GM18499 (cell line): ENCODE measurements at regions not wholly inside any gene's neighbourhood (a gene's known extent, or its start where the extent isn't known, plus 50 kb on each side); places are given as distances from the start of the nearest gene placed in this dataset.

Experiments used
- ATAC-seq: cut with Tn5 transposase; IDR thresholded peaks from one replicate; pipeline ENCODE4 v1.9.1; 2021; ENCODE audit warnings: moderate number of reproducible peaks; ENCODE audit not compliant: insufficient read depth, unreplicated experiment

- ATAC-seq: no peak
Observed at GRCh38 chr18:39959839-39960238, 1995.2 kb upstream of the PIK3C3 start.

DNA sequence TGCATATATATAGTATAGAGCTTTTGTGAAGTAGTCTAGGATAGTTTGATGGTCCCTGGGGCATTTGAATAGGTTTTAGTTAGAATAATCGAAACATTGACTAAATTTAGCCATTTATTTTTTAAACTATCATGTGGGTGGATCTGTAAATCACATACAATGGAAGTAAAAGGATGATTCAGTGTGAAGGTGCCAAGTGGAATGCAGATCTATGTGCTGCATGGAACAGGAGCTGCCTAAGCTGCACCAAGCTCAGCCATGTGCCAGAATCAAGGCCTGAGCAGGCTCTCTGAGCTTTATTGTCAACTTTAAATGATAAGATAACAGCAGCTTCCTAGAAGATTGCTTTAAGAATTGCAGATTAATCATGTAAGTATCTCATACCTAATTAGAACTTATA lies 1996.2 kb upstream of the PIK3C3 start:
- ATAC-seq: no peak

DNA sequence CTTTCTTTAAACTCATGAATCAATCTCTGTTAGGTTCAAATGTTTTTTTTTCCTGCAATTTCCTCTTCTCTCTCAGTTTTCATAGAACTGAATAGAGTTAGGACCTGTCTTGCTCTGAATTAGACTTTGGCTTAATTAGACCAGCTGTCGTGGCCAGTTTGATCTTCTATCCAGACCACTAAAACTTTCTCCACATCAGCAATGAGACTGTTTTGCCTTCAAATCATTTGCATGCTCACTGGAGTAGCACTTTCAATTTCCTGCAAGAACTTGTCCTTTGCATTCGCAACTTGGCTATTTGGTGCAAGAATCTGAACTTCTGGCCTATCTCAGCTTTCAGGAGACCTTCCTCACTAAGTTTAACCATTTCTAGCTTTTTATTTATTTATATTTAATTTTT lies 2002.2 kb upstream of the PIK3C3 start:
- no peak for ATAC-seq

- ATAC-seq: no peak
Observed at GRCh38 chr18:39951142-39951720, 2003.8 kb upstream of the PIK3C3 start.

- ATAC-seq: no peak
Observed at GRCh38 chr18:39946623-39947061, 2008.4 kb upstream of the PIK3C3 start.

GRCh38 chr18:39945076-39945475 lies 2010.0 kb upstream of the PIK3C3 start:
- no peak for ATAC-seq

GRCh38 chr18:39942702-39943101 lies 2012.3 kb upstream of the PIK3C3 start:
- no peak for ATAC-seq

DNA sequence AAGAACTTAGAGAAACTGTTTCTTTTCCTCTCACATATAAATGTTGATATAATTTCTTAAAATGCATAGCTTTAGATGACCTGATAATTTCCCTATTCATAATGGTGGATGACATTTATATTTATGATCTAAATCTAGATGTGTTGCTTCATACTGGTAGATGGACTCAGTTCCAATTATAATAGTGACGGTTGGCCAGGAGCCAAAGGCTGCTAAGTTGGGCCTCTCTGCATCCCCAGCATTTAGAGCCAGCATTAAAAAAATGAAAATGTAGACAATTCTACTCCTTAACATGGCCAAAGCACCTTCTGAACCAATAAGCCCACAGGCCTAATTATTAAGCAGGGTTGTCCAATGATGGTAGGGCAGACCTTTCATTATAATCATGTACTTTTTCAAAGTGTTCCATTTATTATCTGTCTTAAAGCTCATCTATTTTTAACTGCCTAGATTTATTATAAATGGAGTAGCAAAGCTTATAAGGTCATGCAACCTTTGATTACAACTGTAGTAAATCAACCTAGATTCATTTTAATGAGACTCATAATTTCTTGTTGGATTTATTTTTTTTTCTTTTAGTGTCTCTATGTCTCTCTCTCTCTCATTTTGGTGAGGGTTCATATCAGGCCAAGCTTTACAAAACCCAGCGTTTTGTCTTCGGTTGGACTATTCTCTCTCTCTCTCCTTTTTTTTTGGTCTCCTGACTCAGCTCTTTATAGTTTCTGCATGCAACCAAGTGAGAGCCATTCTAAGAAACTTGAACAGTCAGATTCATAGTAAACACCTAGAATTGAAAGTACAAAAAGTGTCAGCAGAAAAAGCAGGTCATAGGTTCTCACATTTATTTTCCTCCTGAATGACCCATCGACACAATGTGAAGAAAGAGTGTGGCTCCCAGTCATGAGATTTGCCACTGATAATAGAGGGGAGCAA lies 2016.1 kb upstream of the PIK3C3 start:
- no peak for ATAC-seq

- no peak for ATAC-seq
Observed at GRCh38 chr18:39935598-39935997, 2019.4 kb upstream of the PIK3C3 start.

DNA sequence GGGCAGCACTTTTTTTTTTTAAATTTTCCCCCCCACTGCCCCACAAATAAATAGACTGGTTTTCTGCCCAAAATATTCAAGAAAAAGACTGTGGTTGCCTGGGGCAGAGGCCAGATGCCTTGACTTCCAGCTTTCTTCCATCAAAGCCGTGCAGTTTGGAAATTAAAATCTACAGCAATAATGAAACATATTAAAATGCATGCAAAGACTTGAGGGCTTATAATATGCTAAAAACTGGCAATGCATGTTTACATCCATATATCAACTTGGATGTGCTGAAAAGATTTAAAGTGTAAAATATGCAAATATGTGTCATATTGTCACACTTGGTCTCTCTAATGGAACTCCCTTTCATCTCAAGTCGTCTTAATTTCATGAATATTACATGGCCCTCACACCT lies 2036.2 kb upstream of the PIK3C3 start:
- no peak for ATAC-seq

DNA sequence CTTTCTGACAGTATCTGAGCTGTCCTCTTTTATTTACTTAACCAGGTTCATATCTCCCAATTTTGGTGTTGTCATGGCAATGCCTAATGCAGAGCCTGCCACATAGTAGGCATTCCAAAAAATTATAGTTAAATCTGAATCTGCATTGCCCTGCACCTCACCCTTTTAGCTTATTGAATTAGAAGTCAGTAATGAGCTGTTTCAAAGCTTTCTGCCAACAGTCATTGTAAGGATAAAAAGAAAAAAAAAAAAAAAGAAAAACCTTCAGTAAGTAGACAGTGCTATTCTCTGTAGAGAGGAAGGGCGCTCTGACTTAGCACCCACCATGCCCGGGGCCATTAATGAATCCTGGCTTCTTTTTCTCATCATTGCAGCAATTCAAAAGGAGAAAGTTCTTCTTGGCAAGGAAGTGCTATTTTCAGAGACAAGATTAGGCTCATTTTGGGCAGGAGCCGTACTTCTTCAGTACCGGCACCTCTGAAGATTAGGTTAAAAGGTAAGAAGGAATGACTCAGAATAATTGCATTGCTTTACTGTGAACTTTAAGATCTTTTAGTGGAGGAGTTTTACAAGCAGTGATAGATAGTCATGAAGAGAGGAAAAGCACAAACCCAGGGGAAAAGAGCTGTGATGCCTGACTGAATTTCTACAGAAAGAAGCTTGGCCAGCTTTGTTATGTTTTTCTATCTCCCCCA lies 2041.2 kb upstream of the PIK3C3 start:
- ATAC-seq: no peak

DNA sequence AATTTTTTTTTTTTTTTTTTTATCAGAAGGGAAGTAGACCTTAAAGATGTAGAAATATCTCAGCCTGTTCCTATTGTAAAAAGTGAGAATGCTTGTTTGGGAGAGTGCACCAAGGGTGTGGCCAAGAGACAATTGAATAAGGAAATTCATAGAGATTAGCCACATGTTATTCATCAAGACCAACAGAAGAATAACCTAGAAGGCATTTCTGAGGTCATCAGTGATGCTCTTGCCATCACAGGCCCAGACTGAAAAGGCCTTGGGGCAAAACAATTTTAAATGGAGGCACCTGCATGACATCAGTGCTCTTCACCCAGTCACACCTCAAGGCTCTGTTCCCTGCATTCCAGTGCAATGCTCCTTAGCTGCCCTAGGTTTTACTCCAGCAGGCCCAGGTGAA lies 2043.3 kb upstream of the PIK3C3 start:
- no peak for ATAC-seq

DNA sequence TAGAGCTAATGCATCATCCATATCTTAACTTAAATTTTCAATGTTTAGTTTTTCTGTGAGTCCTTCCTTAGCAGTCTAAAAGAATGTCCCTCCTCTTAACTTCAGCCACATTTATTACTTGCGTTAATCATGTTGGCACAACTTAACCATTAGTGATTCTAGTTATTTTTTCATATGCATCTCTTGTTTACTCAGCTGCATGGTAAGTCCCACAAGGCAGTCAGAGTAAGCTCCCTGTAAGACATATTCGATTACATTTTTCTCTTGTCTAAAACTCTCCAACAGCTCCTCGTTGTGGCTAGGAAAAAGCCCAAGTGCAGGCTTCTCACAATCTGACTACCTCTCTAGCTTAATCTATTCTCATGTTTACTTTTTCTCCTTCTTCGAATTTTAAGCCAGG lies 2045.3 kb upstream of the PIK3C3 start:
- ATAC-seq: no peak

GRCh38 chr18:39886136-39886535 lies 2068.9 kb upstream of the PIK3C3 start:
- ATAC-seq: no peak

DNA sequence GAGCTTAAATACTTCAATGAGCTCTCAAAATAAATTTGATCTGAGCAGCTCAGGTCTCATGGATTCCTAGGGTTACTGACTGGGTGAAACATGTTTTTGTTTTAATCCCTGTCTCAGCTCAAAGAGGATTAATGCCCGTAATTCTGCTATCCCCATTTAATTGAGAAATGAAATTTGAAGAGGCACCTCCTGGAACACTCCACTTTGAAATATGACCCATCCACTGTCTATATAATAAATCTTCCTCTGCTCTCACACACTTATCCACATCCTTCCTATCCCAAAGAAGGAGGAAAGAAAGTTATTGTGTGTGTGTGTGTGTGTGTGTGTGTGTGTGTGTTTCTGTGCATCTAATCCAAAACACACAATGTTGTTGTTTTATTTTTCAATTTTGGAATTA lies 2082.4 kb upstream of the PIK3C3 start:
- ATAC-seq: no peak

DNA sequence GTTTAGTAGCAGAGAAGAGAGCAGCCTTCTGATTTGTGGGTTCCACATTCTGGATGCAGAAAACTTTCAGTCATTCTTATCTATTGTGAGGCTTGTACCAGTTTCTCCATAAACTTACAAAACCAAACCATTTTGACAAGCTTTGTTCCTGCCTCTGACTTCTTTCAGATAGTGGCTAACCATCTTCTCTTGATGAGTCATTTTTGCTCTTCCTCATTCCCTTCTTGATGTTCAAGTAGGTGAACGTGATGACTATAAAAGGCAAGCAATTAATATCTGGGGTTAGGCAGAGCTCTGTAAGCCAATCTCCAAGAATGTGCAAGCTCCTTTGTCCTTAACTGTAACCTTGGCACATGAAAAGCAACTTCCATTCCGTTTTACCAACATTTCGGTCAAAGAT lies 2083.1 kb upstream of the PIK3C3 start:
- ATAC-seq: no peak

- ATAC-seq: no peak
Observed at GRCh38 chr18:39870591-39870990, 2084.4 kb upstream of the PIK3C3 start.

GRCh38 chr18:39863916-39864315 lies 2091.1 kb upstream of the PIK3C3 start:
- ATAC-seq: no peak

DNA sequence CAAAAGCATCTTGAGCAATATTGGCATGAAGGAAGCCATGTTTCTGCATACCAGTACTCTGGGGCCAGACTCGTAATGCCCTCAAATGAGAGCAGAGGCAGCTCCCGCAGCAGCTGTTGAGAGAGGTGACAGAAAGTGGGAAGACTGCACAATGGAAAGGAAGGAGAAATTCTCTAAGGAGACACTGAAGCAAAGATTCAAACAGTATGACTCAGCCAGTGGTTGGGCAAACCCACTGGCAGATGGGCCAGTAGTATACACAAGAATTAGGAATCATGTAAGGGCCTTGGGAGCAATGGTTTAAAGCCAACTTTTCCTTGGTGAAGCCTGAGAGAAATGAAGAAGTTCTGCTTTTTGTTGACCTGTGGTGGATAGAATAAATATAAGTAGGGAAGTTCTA lies 2092.7 kb upstream of the PIK3C3 start:
- ATAC-seq: no peak

DNA sequence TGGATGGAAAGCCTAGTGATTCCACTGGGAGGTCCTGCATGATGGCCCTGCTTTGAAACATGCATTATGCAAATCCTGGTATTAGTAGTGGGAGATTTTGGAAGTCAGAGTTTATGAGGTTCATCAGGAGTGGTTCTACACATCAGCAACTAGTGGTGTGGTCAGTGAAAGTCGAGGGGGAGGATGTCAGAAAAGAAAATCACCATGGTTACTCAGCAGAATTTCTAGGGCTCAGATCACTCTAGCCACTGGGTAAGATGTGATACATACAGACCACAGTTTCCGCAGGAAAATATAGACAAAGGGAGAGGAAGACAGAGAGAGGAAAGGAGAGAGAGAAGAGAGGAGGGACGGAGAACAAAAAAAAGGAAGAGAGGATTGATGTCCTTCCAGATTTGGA lies 2100.7 kb upstream of the PIK3C3 start:
- ATAC-seq: no peak

DNA sequence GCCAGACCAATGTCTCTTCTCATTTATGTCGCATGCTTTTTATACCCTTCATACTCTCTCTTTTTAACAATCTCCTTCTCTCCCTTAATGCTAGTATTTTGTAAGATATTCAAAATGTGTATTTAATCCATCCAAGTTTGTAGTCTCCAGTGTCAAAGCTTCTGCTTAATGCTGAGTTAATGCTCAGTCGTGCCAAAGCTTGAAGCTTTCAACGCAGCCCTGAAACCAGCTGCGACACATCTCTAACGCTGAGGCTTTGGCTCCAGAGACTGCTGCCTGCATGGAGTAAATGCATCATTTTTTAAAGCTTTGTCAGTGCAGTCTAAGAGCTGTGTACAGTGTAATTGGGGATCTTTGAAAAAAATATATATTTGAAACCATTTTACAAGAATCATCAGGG lies 2108.8 kb upstream of the PIK3C3 start:
- ATAC-seq: no peak
